ENCODE measurements at regions not wholly inside any gene's neighbourhood (a gene's known extent, or its start where the extent isn't known, plus 50 kb on each side); places are given as distances from the start of the nearest gene placed in this dataset.

GRCh38 chr9:1598270-1598669 is 416.9 kb upstream of the SMARCA2 start:
- no peak for DNase-seq (ENCODE audit: low read depth)
- H3K4me3 ChIP-seq (ENCODE audit: low read depth, low read length), result no peak overlapping the region

GRCh38 chr9:1599961-1600360 is 415.2 kb upstream of the SMARCA2 start:
- no peak overlapping the region for H3K4me3 ChIP-seq (ENCODE audit: low read depth, low read length)
- no peak for DNase-seq (ENCODE audit: low read depth)

- DNase-seq (ENCODE audit: low read depth), result no peak
- H3K4me3 ChIP-seq (ENCODE audit: low read depth, low read length), result no peak overlapping the region
Observed at GRCh38 chr9:1604942-1605560, 410.1 kb upstream of the SMARCA2 start.

- H3K4me3 ChIP-seq (ENCODE audit: low read depth, low read length), result no peak overlapping the region
- DNase-seq (ENCODE audit: low read depth), result no peak
Observed at GRCh38 chr9:1606253-1606652, 408.9 kb upstream of the SMARCA2 start.

GRCh38 chr9:1612886-1613285 is 402.3 kb upstream of the SMARCA2 start:
- no peak for DNase-seq (ENCODE audit: low read depth)
- no peak overlapping the region for H3K4me3 ChIP-seq (ENCODE audit: low read depth, low read length)

GRCh38 chr9:1617419-1617818 is 397.7 kb upstream of the SMARCA2 start:
- no peak overlapping the region for H3K4me3 ChIP-seq (ENCODE audit: low read depth, low read length)
- no peak for DNase-seq (ENCODE audit: low read depth)

- no peak overlapping the region for H3K4me3 ChIP-seq (ENCODE audit: low read depth, low read length)
- DNase-seq (ENCODE audit: low read depth), result no peak
Observed at GRCh38 chr9:1619915-1620710, 395.0 kb upstream of the SMARCA2 start.

GRCh38 chr9:1637401-1637800 is 377.7 kb upstream of the SMARCA2 start:
- no peak for DNase-seq (ENCODE audit: low read depth)
- no peak overlapping the region for H3K4me3 ChIP-seq (ENCODE audit: low read depth, low read length)

GRCh38 chr9:1639166-1639565 is 376.0 kb upstream of the SMARCA2 start:
- no peak overlapping the region for H3K4me3 ChIP-seq (ENCODE audit: low read depth, low read length)
- no peak for DNase-seq (ENCODE audit: low read depth)

- no peak for DNase-seq (ENCODE audit: low read depth)
- no peak overlapping the region for H3K4me3 ChIP-seq (ENCODE audit: low read depth, low read length)
Observed at GRCh38 chr9:1647776-1648175, 367.4 kb upstream of the SMARCA2 start.

- no peak overlapping the region for H3K4me3 ChIP-seq (ENCODE audit: low read depth, low read length)
- DNase-seq (ENCODE audit: low read depth), result no peak
Observed at GRCh38 chr9:1653282-1653681, 361.9 kb upstream of the SMARCA2 start.

- H3K4me3 ChIP-seq (ENCODE audit: low read depth, low read length), result no peak overlapping the region
Observed at GRCh38 chr9:1658661-1659362, 356.3 kb upstream of the SMARCA2 start.

GRCh38 chr9:1659363-1659690 is 355.8 kb upstream of the SMARCA2 start:
- no peak for DNase-seq (ENCODE audit: low read depth)
- no peak overlapping the region for H3K4me3 ChIP-seq (ENCODE audit: low read depth, low read length)

More at GRCh38 chr9:1658661-1659362, 356.3 kb upstream of the SMARCA2 start:
- no peak for DNase-seq (ENCODE audit: low read depth)

- no peak overlapping the region for H3K4me3 ChIP-seq (ENCODE audit: low read depth, low read length)
- no peak for DNase-seq (ENCODE audit: low read depth)
Observed at GRCh38 chr9:1668441-1668840, 346.7 kb upstream of the SMARCA2 start.

GRCh38 chr9:1673300-1673699 is 341.8 kb upstream of the SMARCA2 start:
- H3K4me3 ChIP-seq (ENCODE audit: low read depth, low read length), result no peak overlapping the region
- no peak for DNase-seq (ENCODE audit: low read depth)

- H3K4me3 ChIP-seq (ENCODE audit: low read depth, low read length), result no peak overlapping the region
- no peak for DNase-seq (ENCODE audit: low read depth)
Observed at GRCh38 chr9:1676771-1677170, 338.4 kb upstream of the SMARCA2 start.

- no peak overlapping the region for H3K4me3 ChIP-seq (ENCODE audit: low read depth, low read length)
- DNase-seq (ENCODE audit: low read depth), result no peak
Observed at GRCh38 chr9:1683951-1684350, 331.2 kb upstream of the SMARCA2 start.

GRCh38 chr9:1698991-1699390 is 316.2 kb upstream of the SMARCA2 start:
- no peak for DNase-seq (ENCODE audit: low read depth)
- no peak overlapping the region for H3K4me3 ChIP-seq (ENCODE audit: low read depth, low read length)

GRCh38 chr9:1701113-1701512 is 314.0 kb upstream of the SMARCA2 start:
- no peak for DNase-seq (ENCODE audit: low read depth)
- H3K4me3 ChIP-seq (ENCODE audit: low read depth, low read length), result no peak overlapping the region

GRCh38 chr9:1702701-1703100 is 312.4 kb upstream of the SMARCA2 start:
- no peak for DNase-seq (ENCODE audit: low read depth)
- H3K4me3 ChIP-seq (ENCODE audit: low read depth, low read length), result no peak overlapping the region

- DNase-seq (ENCODE audit: low read depth), result no peak
- no peak overlapping the region for H3K4me3 ChIP-seq (ENCODE audit: low read depth, low read length)
Observed at GRCh38 chr9:1707291-1707690, 307.9 kb upstream of the SMARCA2 start.

All from skeletal muscle cell (primary cell).